Globus pallidus (tissue), 1 donor: ENCODE measurements at regions not wholly inside any gene's neighbourhood (a gene's known extent, or its start where the extent isn't known, plus 50 kb on each side); places are given as distances from the start of the nearest gene placed in this dataset.
"Not testable (repeated sequence)": the region's sequence is repeated elsewhere in the genome, so short reads cannot be mapped to it uniquely, and the experiment has no call there.

ENCODE experiments used
- DNase-seq: peaks from one replicate; pipeline ENCODE4 v3.0.0-alpha.2; 2015; ENCODE audit warnings: low spot score

DNA sequence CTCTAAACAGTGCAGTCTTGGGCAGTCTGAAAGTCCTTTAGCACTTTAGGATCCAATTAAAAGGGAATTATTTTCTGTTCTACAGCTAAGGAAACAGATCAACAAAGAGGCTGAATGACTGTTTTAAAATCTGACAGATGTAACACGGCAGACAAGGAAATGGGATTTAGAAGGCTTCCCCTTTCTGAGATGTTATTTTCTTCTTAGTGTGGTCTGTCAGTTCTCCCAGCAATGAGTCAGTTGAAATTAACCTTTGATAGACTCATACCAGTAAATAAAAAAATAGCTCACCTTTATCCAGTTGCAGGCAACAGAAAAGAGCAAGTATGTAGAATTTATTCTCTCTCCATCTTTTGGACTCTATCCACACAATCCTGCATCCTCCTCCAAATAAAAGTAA lies 98.1 kb downstream of the NEDD1 start:
- DNase-seq: no peak

DNA sequence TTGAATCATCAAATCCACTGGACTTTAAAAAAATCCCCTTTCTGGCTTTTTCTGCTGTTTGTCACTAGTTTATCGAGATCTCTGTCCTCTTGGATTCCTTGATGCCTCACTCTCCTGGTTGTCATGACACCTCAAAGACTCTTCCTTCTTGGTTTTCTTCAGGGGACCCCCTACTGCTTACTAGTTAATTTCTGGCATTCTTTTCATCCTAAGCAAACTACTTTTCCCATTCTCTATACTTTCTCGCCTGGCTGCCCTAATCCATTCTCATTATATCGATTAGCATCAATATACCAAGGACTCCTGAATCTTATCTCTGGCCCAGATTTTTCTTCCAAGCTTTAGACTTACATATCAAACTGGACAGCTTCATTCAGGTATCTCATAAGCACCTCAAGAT lies 98.6 kb downstream of the NEDD1 start:
- DNase-seq: no peak

DNA sequence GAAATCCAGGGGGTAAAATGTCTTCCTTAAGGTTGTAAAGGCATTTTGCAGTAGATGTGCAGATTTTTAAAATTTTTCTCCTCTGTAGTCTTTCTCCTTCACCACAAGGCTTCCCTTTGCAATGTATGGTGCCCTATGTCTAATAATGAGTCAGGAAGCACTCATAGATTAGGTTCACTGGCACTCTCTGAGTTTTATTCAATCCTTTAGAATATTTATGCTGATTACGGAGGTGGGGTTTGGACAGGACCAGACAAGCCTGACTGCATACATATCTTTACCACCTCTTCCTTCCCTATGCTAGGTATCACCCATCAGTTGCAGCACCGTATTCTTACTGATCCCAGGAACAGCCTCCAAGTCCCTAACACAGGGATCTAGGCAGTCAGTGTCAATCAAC lies 99.5 kb downstream of the NEDD1 start:
- DNase-seq: no peak

DNA sequence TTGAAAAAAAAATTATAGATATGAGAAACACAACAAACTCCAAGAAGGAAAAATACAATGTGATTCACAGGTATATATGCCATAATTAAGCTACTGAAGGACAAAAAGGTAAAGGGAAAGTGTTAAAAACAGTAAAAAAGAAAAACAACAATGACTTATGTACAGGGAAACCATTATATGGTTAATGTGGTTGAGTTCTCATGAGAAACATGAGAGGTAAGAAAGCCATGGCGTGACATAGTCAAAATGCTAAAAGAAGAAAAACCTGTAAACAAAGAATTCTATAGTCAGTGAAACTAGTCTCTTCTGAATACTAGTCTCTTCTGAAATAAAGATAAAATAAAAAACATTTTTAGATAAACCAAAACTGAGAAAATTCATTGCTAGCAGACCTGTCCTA lies 109.1 kb downstream of the NEDD1 start:
- DNase-seq: no peak

DNA sequence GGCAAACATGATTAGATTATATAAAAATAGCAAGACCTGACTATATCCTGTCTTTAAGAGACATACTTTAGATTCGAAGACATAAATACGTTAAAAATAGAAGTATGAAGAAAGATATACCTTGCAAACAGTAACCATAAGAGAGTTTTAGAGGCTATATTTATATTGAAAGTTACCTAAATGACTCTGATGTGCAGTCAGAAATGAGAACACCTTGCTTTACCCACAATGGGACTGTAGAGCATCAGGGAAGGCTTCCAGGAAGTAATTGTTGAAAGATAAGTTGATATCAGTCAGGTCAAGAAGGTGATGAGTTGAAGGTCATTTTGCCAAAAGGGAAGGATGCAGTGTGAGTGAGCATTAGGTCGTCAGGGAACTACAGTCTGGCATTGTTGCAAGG lies 110.2 kb downstream of the NEDD1 start:
- no peak for DNase-seq

DNA sequence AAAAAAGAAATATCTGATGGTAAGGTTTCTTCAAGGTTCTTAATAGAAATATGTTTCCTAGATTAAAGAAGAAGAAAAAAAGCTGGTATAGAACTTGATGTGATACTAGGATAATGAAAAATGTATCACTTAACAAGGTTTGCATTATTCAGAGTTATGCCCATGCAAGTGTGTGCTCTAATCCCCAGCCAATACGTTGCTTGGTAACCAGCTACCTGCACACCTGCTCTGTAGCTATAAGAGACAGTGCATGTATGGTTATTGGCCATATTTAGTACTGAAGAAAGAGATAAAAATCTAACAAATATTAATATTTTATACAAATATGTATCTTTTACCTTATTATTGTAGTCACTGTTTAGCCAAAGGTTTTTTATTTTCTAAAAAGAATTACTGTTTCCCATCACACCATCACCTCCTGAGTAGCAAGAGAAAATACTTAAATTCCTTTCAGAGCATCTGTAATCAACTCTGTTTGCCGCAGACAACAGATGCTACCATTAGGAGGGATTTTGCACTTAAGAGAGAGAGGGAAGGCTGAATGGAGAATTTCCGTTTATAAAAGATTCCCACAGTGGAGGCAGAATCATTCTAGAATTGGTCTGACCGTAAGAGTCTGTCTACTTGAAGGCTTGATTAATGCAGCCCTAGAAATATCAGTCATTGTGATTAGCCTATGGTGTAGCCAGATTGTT lies 115.6 kb downstream of the NEDD1 start:
- no peak for DNase-seq

DNA sequence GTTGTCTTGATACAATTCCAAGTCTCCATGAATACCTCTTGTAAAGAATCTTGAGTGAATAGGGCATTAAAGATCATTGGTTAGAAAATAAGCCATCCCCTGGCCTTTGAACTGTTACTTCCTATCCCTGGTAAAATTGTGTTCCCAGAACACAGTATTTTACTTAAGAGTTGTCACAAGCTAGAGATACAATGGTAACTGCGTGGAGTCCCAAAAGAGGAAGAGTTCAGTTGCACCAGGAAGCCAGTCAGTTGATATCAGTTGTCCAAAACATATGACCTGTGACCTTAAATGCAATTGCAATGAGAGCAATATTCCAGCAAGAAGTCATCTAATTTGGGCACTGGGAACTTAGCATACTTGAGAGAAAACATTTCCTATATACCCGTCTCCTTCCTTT lies 117.3 kb downstream of the NEDD1 start:
- DNase-seq: no peak

DNA sequence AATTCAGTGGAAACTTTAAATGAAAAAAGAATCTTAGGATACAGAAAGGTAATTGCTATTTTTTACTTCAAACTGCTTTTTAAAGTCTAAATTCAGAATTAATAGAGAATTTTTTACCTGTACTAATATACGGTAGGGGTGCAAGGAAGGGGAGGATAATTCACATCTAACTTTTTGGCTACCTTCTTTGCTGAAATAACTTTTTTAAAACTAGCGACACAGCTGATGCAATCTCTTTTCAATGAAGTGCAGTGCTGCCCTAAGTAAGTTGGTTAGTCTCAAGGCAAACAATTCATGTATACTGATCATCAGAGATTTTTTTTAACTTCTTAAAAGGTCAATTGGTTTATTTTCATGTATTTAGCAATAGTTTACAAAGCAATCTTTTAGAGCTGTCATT lies 119.8 kb downstream of the NEDD1 start:
- DNase-seq: no peak

DNA sequence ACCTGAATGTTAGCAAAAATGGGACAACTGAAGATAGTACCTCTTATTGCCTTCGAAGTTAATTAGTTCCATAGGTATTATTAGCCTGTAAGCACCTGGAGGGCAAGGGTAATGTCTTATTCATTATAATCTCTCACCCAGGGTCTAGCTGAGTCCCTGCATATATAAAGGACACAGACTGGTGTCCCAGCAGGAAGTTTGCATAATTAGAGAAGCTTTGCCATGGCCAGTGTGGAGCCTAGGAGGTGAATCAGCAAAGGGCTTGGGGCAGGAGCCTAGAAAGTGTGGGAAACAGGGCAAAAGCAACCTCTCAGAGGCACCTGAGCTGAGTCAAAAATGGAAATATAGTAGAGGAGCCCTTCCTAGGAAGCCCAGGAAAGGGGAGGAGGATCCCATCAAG lies 120.4 kb downstream of the NEDD1 start:
- no peak for DNase-seq

DNA sequence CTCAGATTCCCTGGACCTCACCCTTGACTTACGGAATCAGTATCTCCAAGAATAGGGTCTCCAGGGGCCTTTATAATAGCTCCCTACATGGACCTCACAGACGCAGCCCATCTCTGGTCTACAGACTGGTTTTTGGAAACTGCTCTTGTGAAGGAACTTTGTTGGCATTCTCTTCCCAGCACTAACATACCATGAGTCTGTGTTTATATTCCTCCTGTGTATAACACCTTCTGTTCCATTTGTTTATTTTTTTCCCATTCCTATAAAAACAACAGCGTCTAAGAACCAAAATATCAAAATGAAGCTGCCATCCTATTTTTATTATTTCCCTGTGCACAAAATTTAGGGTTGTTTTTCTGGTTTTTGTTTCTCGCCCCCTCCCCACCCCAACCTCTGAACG lies 131.1 kb downstream of the NEDD1 start:
- no peak for DNase-seq

DNA sequence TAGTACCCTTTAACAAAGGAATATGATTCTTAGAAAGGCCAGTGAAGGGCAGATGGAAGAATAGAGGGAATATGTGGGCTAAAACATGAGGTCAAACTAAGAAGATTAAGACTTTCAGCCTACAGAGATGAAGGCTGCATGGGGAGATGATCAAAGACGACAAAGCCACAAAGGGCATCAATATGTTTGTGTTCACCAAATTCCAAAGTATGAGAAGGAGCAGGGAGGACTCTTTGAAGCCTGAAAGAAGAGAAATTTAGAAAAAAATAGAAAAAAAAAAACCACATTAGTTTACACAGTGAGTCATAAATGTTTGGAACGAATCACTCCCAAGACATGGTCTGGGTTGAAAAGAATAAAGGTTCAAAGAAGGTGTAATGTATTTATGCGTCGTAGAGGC lies 131.8 kb downstream of the NEDD1 start:
- DNase-seq: no peak

DNA sequence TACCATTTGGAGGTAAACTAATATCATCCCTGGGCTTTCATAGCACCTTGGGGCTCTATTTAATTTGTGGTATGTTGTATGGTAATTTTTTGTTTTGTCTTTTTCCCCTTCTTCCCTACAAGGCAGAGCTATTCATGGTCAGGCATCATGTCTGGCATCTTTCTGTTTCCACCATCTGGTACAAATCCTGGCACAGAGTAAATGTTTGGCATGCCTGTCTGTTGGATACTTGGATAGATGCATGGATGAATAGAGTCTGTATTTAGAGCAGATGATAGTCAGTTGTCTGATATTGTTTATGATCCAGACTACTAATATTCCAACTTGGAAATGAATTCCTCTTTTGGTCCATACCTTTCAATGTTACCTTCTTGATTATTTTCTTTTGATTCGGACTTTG lies 139.8 kb downstream of the NEDD1 start:
- no peak for DNase-seq

DNA sequence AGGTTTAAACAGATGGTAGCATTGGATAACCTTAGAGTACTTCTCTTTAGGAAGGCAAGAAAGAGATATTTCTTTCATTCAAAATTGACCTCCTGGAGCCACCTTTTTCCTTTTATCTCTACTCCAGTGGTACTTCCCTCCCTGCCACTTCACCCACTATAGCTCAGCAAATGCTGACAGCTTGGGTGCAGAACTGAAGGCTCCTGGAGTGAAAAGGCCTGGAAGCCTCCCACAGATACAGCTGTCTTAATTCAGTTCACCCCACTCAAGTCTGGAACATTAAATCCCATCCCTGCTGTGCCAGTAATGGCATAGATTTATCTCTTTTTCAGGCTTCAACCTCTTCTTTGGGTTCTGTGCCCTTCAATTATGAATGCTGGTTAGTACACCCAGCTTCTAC lies 140.3 kb downstream of the NEDD1 start:
- no peak for DNase-seq

DNA sequence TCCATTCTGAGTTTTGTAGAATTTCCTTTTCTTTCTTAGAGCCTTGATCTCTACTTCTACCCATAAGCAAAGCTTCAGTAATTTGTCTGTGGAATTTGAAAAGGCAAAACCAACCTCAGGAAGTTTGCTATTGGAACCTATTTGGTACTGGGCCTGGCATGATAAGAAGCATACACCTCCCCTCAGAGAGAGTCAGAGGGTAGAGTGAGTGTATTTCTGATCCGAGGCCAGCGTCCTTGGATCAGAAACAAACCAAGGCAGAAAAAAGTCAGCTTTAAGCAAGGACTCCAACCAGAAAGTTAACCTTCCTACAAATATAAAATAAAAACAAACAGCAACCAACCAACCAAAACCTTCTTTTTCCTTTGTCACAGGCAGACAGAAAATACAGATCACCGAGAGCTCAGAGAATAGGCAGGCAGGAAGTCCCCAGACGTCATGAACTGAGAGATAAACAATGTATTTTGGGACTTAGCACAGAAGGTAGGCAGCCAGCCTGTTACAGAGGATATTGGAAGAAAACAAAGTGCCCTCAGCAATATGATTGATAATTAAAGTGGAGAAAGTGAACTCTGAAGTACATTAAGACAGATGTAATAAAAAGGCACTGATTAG lies 141.5 kb downstream of the NEDD1 start:
- no peak for DNase-seq

DNA sequence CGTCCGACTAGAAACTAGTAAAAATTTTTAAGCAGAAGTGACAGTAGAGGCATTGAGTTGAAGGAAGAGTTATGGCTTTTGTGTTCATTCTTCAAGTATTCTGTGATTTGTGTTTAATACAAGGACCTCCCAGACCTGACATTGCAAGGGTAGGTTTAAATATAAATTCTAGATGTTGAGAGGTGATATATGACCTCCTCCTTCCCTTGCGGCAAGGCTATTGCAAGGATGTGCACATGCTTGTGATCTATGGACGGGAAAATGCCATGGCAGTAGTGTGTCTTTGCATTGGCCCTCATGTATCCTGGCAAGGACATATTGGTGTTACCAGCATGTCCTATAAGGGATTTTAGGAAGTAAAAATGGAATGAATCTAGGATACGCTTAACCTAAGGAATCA lies 143.5 kb downstream of the NEDD1 start:
- DNase-seq: no peak

DNA sequence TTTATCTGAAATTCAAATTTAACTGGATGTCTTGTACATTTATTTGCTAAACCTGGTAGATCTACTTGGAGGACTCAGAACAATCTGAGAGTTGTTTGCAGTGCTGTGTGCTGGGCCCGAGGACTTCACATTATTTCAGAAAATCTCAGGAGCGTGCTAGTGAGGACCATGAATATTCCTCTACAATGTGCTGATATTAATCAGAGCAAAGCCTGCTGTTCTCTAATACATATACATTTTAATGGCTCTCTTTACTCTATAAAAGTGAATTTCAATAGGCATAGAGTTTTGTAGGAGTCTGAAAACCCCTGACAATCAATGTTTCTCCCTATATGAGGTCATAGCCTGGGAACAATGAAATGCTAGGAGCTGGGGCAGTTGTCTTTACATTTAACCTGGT lies 144.3 kb downstream of the NEDD1 start:
- no peak for DNase-seq

DNA sequence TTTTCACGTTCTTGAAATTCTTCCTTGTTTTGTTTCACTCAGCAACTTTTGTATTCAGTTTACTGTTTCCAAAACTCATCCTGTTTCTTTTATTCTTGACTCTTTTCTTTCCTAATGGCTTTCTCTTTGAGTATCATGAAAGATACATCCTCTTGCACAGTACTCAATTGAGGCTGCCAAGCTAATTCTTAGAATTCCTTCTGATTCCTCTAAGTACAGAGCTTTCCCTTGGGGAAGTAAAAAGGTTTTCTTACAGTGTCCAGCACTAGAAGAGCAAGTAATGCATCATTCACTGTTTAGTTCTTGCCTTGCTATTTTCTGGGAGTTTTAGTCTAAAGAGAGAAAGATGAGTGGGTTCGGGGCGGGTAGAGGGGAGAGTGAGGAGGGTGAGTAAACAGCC lies 154.1 kb downstream of the NEDD1 start:
- no peak for DNase-seq

DNA sequence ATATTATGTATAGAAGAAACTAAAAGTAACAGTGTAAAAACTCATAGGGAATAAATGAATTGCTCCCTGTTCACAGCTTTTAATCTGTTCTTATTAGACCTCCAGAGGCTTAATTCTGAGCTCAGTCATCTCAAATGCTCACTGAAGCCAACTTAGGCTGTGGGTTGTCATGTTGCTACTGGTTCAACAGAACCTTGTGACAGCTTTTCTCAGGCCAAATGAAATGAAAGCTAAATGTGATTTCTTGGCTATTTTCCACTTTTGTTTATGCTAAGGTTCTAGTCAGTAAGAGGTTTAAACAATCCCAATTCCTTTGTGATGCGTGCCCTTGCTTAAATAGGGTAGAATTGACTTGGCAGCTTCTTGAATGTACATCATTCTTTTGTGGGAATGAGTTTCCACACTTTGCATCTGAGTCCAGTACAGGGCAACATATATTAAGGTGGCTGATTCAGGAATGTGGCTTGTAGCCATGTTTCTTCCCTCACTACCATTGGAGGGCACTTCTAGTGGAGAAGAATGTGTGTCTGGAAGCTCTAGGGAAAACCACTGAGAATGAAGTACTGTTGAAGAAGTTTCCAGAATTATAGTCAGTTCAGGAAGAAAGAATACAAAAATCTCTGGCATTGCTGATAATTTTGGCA lies 156.4 kb downstream of the NEDD1 start:
- DNase-seq: no peak

DNA sequence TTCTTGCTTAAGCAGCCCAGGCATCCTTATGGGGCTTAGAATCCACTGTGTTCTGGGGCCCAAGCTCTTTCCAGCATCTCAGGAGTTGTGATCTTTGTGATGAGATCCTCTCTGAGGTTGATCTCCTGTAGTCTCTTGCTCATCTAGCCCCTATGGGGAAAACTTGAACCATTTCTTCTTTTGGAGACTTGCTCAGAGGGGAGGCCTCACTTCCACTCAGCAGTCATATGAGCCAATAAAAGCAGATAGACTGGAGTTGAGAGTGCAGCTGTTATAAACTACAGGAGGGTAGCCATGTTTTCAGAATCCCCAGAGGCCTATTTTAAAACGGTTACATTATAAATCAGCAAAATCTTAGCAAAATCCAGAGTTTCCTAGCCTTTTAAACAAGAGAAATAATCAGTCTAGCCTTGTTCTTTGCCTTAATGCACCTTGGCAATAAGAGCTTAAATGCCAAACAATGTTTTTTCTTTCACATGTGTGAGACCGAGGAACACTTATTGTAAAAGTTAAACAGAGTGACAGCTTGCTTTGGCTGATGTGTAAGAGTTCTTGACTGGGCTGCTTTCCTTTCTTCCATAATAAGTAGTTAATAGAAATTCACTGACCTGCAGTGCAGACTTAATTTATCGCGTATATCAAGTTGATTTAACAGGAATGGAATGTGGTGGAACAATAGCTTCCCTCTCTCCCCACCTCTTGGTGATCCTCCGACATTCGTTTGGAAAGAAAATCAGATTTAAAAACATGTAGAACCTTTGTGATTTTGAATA lies 168.3 kb downstream of the NEDD1 start:
- DNase-seq: peak; percentile 3

DNA sequence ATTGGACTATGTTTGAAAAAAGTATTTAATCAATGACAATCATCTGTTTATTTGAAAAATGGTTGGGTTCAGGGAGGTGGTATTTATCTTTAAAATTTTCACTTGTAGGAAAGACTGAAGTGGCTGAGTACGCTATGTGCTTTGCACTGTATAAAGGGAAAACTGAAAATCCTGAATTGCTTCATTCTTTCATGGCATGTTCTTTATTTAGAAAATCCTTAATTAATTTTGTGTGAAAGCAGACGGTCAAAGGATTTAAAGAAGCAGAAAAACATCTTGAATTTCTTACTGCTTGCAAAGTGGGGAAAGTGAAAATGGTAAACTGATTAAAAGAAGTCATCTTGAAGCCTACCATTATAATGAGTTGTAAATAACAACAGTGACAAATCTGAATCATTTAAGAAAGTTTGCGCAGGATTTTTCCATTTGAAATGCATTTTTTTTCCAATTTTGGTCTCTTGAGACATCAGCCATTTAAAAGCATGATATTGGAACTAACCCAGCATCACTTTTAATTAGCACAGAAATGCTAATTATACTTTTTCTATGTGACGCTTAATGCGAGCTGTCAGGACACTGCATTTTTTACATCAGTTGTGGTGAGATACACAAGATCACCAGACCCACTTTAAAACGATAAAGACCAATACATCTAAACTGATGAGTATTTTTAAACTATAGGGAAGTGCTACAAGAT lies 169.0 kb downstream of the NEDD1 start:
- no peak for DNase-seq

DNA sequence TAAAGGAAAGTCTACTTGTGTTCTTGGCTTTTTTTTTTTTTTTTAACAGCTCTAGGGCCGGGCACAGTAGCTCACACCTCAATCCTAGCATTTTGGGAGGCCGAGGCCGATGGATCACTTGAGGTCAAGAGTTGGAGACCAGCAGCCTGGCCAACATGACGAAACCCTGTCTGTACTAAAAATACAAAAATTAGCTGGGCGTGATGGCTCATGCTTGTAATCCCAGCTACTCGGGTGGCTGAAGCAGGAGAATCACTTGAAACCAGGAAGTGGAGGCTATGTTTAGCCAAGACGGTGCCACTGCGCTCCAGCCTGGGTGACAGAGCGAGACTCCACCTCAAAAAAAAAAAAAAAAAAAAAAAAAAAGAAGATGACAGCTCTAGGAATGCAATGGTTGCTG lies 169.9 kb downstream of the NEDD1 start:
- not testable (repeated sequence) for DNase-seq

DNA sequence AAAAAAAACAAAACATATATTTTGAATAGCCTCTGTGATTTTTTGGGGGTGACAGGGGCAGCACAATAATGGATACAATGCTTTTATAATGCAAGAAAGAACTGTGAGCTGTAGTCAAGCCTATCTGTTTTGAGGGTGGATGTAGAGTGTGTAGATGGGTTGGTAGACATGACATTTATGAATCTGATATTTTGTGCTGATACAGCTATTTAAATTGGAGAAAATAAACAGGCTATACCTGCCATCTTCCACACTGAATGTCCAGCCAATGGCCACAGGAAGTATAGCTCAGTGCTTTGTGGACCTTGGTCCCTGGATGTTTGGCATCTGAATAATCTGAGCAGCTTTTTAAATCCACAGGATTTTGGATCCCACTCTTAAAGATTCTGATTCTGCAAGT lies 175.0 kb downstream of the NEDD1 start:
- no peak for DNase-seq
